ENCODE measurements at regions not wholly inside any gene's neighbourhood (a gene's known extent, or its start where the extent isn't known, plus 50 kb on each side); places are given as distances from the start of the nearest gene placed in this dataset.

GRCh38 chr12:97835541-97835940 lies 372.9 kb downstream of the RMST start:
- Histone ChIP-seq H3K4me3 (no peak overlapping the region), H3K27me3 (replicated peaks; ENCODE audit: insufficient read depth) (no peaks in the 10 kb centered on the region), H3K4me1 (replicated peaks) (no peaks in the 10 kb centered on the region), H3K36me3 (no peaks in the 10 kb centered on the region), H3K9me3 (no peaks in the 10 kb centered on the region), H3K27ac (no peak overlapping the region)
- intact Hi-C loops (cut with DNase I) = no loop called here
- no peak for TF ChIP-seq POLR2A (IDR thresholded peaks at IDR 0.05)
- TF ChIP-seq POLR2AphosphoS5 (IDR thresholded peaks at IDR 0.05) = no peak
- no peak for TF ChIP-seq CTCF (IDR thresholded peaks at IDR 0.05)
- no peak for DNase-seq (ENCODE audit: low spot score)
- WGBS = 87% methylated on average over 4 of the region's 4 CpGs

GRCh38 chr12:97837401-97837800 lies 374.8 kb downstream of the RMST start:
- DNase-seq (ENCODE audit: low spot score) = peak; percentile 54
- no peak overlapping the region for H3K27ac ChIP-seq

GRCh38 chr12:97848051-97848450 lies 385.4 kb downstream of the RMST start:
- WGBS = 96% methylated on average over 2 of the region's 2 CpGs

More at GRCh38 chr12:97837401-97837800, 374.8 kb downstream of the RMST start:
- Histone ChIP-seq H3K27me3 (replicated peaks; ENCODE audit: insufficient read depth) (no peaks in the 10 kb centered on the region), H3K4me3 (no peak overlapping the region), H3K9me3 (no peaks in the 10 kb centered on the region), H3K36me3 (no peaks in the 10 kb centered on the region), H3K4me1 (replicated peaks) (no peaks in the 10 kb centered on the region)
- TF ChIP-seq CTCF (IDR thresholded peaks at IDR 0.05) = no peak
- TF ChIP-seq POLR2AphosphoS5 (IDR thresholded peaks at IDR 0.05) = peak; percentile 58
- TF ChIP-seq POLR2A (IDR thresholded peaks at IDR 0.05) = no peak
- intact Hi-C loops (cut with DNase I) = no loop called here

GRCh38 chr12:97854477-97854876 lies 391.9 kb downstream of the RMST start:
- Histone ChIP-seq H3K27me3 (replicated peaks; ENCODE audit: insufficient read depth) (no peaks in the 10 kb centered on the region), H3K9me3 (no peaks in the 10 kb centered on the region), H3K27ac (no peak overlapping the region), H3K4me3 (no peak overlapping the region), H3K36me3 (no peaks in the 10 kb centered on the region), H3K4me1 (replicated peaks) (no peaks in the 10 kb centered on the region)
- intact Hi-C loops (cut with DNase I) = no loop called here
- TF ChIP-seq POLR2A (IDR thresholded peaks at IDR 0.05) (no peak), POLR2AphosphoS5 (IDR thresholded peaks at IDR 0.05) (no peak), CTCF (IDR thresholded peaks at IDR 0.05) (no peak)
- DNase-seq (ENCODE audit: low spot score) = no peak
- 87% methylated on average over 1 of the region's 1 CpG for WGBS

More at GRCh38 chr12:97848051-97848450, 385.4 kb downstream of the RMST start:
- Histone ChIP-seq H3K36me3 (no peaks in the 10 kb centered on the region), H3K27ac (no peak overlapping the region), H3K9me3 (no peaks in the 10 kb centered on the region), H3K4me1 (replicated peaks) (no peaks in the 10 kb centered on the region), H3K4me3 (no peak overlapping the region), H3K27me3 (replicated peaks; ENCODE audit: insufficient read depth) (no peaks in the 10 kb centered on the region)
- intact Hi-C loops (cut with DNase I) = no loop called here
- TF ChIP-seq CTCF (IDR thresholded peaks at IDR 0.05) = no peak
- no peak for TF ChIP-seq POLR2A (IDR thresholded peaks at IDR 0.05)
- no peak for TF ChIP-seq POLR2AphosphoS5 (IDR thresholded peaks at IDR 0.05)
- DNase-seq (ENCODE audit: low spot score) = no peak

GRCh38 chr12:97862072-97862471 lies 399.5 kb downstream of the RMST start:
- TF ChIP-seq POLR2AphosphoS5 (IDR thresholded peaks at IDR 0.05) = no peak
- no peak for TF ChIP-seq POLR2A (IDR thresholded peaks at IDR 0.05)
- TF ChIP-seq CTCF (IDR thresholded peaks at IDR 0.05) = no peak
- no peaks in the 10 kb centered on the region for H3K27me3 ChIP-seq (replicated peaks; ENCODE audit: insufficient read depth)
- no peak overlapping the region for H3K27ac ChIP-seq
- no peaks in the 10 kb centered on the region for H3K9me3 ChIP-seq
- H3K36me3 ChIP-seq = no peaks in the 10 kb centered on the region
- no peak for DNase-seq (ENCODE audit: low spot score)
- intact Hi-C loops (cut with DNase I) = no loop called here
- 48% methylated on average over 2 of the region's 2 CpGs for WGBS
- H3K4me1 ChIP-seq (replicated peaks) = no peaks in the 10 kb centered on the region
- no peak overlapping the region for H3K4me3 ChIP-seq
